Left lobe of liver (tissue), 2 donors: ENCODE measurements at regions not wholly inside any gene's neighbourhood (a gene's known extent, or its start where the extent isn't known, plus 50 kb on each side); places are given as distances from the start of the nearest gene placed in this dataset.

Experiments used
- ATAC-seq: fragments of 200-7000 bp; cut with Tn5 transposase; one replicate; pipeline ENCODE4 v1.9.1; 2020; ENCODE audit warnings: mild to moderate bottlenecking, moderate library complexity
- DNase-seq: peaks from one replicate; pipeline ENCODE4 v3.0.0-alpha.2; 2020; ENCODE audit warnings: low spot score
- donor health status: DM: no; HTN: no; CAD: no; lungs with moderate emphysema.
- donor health status: DM: no; HTN: yes; CAD: no.

- DNase-seq (peak; percentile 64), ATAC-seq (peak; percentile 93)
Measured at GRCh38 chr19:46546194-46546896, 50.7 kb upstream of the PNMA8B start.

DNA sequence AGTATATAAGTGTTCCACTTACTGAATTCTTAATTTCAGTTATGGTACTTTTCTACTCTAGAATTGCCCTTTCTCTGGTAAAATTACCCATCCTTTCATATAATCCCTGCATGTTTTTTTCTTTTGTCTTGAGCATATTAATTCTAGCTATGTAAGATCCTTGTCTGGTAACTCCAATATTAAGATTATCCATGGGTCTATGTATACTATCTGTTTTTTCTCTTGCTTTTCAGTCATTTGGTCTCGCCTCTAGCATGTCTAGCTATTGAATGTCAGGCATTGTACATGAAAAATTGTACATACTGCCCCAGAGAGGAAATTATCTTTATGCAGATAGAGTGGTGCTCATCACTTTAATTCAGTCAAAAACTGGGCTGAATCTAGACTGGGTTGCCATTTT is 50.4 kb upstream of the CALM3 start:
- DNase-seq = no peak
- no peak for ATAC-seq

DNA sequence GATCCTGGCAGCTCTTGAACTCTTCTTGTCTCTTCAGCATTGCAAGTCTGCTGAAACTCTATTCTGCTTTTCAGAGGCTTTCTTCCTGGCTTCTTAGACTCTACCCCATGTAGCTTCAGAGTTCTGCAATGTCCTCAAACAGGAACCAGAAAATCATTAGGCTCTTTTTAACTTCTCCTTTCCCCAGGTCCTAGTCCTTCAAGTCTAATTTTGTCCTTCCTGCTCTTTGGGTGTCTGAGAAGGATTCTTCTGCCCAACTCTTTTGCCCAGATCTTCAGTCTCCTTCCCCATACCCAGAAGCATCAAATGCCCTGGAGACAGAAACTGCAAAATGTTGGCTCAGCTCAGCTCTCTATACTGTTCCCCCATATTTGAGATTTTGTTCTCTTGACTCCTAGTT is 50.0 kb upstream of the CALM3 start:
- no peak for ATAC-seq
- peak; percentile 1 for DNase-seq
